Posterior vena cava (tissue), 2 donors: ENCODE measurements at regions not wholly inside any gene's neighbourhood (a gene's known extent, or its start where the extent isn't known, plus 50 kb on each side); places are given as distances from the start of the nearest gene placed in this dataset.
"Not testable (repeated sequence)": the region's sequence is repeated elsewhere in the genome, so short reads cannot be mapped to it uniquely, and the experiment has no call there.

Source experiments
- DNase-seq: peaks from one replicate; pipeline ENCODE4 v3.0.0-alpha.2; 2020; ENCODE audit warnings: low spot score
- intact Hi-C, 2 donors: fragments of 100-400 bp; cut with DNase I; formaldehyde crosslinking; loops; one replicate each; pipeline versions ENCODE4 v1.14.1 to v1.14.2; 2022 to 2023
- donor health status: DM: yes; HTN: yes; CAD: no.
- donor health status: DM: yes; HTN: yes; CAD: no.

GRCh38 chr2:166831930-166832329, 56.4 kb upstream of the XIRP2 start:
- intact Hi-C loops: no loop called here
- DNase-seq: no peak

GRCh38 chr2:166825914-166826313, 62.4 kb upstream of the XIRP2 start:
- no peak for DNase-seq
- intact Hi-C loops: no loop called here

- DNase-seq: no peak
- intact Hi-C loops: no loop called here
Measured at GRCh38 chr2:166814335-166814734, 73.9 kb upstream of the XIRP2 start.

- intact Hi-C loops: no loop called here
- no peak for DNase-seq
Measured at GRCh38 chr2:166812166-166812891, 76.0 kb upstream of the XIRP2 start.

GRCh38 chr2:166805753-166806152, 82.5 kb upstream of the XIRP2 start:
- intact Hi-C loops: no loop called here
- no peak for DNase-seq

- intact Hi-C loops: no loop called here
- DNase-seq: no peak
Measured at GRCh38 chr2:166803373-166804000, 84.8 kb upstream of the XIRP2 start.

GRCh38 chr2:166802475-166802874, 85.8 kb upstream of the XIRP2 start:
- intact Hi-C loops: no loop called here
- no peak for DNase-seq

- no peak for DNase-seq
- intact Hi-C loops: no loop called here
Measured at GRCh38 chr2:166792808-166793207, 95.5 kb upstream of the XIRP2 start.

GRCh38 chr2:166786707-166787106, 101.6 kb upstream of the XIRP2 start:
- no peak for DNase-seq
- intact Hi-C loops: no loop called here

GRCh38 chr2:166784296-166784946, 103.9 kb upstream of the XIRP2 start:
- DNase-seq: no peak
- intact Hi-C loops: no loop called here

GRCh38 chr2:166775176-166775575, 113.1 kb upstream of the XIRP2 start:
- intact Hi-C loops: no loop called here
- no peak for DNase-seq

- no peak for DNase-seq
- intact Hi-C loops: no loop called here
Measured at GRCh38 chr2:166773308-166773949, 114.9 kb upstream of the XIRP2 start.

- DNase-seq: no peak
- intact Hi-C loops: no loop called here
Measured at GRCh38 chr2:166768393-166769123, 119.7 kb upstream of the XIRP2 start.

- DNase-seq, intact Hi-C loops: not testable (repeated sequence)
Measured at GRCh38 chr2:166766769-166767322, 121.4 kb upstream of the XIRP2 start.

GRCh38 chr2:166766220-166766619, 122.1 kb upstream of the XIRP2 start:
- intact Hi-C loops: no loop called here
- DNase-seq: no peak

- intact Hi-C loops: no loop called here
- no peak for DNase-seq
Measured at GRCh38 chr2:166765141-166765540, 123.1 kb upstream of the XIRP2 start.

- intact Hi-C loops: no loop called here
- no peak for DNase-seq
Measured at GRCh38 chr2:166764702-166765101, 123.6 kb upstream of the XIRP2 start.

GRCh38 chr2:166764216-166764615, 124.1 kb upstream of the XIRP2 start:
- intact Hi-C loops: no loop called here
- DNase-seq: no peak

GRCh38 chr2:166762746-166763145, 125.5 kb upstream of the XIRP2 start:
- intact Hi-C loops: no loop called here
- DNase-seq: no peak
